ENCODE measurements at regions not wholly inside any gene's neighbourhood (a gene's known extent, or its start where the extent isn't known, plus 50 kb on each side); places are given as distances from the start of the nearest gene placed in this dataset.
"Not testable (repeated sequence)": the region's sequence is repeated elsewhere in the genome, so short reads cannot be mapped to it uniquely, and the experiment has no call there.

DNA sequence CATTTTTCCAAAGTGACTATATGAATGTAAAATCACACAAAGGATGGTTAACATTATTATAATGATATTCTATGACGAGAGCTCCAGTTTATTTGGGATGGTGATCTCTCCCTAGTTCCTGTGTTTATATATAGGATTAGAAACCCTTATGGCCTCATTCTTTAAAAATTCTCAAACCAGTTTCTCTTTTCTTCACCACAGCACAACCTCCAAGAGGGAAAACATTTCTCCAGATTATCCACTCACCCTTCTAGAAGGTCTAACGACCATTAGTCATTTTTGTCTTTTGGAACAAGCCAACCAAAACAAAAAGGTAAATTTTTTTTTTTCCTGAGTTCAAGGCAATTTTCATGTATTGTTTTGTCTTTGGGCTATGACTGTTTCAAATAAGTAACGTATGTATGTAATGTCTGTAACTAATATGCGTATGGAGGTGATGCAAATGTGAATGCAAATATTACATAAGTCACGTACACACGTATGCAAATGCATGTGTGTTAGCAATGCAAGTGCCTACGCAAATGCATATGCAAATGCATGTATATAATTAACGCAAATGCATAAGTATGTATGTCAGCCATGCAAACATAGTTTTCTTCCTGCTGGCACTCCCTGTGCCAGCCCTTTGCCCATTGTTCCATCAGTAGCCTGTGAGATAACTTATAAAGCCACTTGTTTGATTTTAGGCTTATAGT, 72.5 kb upstream of the MORC3 start:
- DNase-seq: no peak

DNA sequence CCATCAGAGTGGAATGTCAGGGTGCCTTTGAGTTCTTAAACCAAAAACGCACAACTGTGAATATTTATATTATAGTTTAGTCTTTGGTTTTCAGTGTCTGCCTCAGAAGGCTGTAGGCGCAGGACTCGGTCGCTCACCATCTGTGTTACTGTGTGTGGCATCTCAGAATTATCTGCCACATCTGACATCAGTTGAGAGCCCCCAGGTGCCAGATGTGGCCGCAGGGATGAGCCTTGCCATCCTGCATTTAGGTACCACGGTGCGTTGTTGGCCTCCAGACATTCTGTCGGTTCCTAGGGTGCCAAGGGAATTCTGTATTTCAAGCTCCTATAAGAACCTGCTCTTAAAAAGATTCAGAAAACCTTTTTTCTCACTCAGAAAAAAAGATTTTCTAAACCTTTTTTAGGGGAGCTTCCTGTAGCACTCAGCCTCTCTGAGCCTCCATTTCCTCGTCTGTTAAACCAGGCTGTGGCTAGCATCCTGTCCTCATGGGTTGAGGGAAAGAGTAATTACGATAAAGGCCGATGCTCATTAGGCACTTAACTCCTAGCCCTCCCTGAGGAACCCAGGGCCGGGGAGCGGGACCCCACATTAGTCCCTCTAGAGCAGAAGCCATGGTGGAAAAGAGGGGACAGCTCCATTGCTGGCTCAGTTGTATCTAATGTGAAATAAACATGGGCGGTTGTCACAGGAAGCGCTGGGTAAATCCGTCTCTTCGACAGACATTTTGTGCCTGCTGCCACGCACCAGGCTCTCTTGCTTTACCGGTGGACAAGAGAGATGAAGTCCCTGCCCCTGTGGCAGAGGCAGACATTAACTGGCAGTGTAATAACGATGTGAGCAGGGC, 70.2 kb upstream of the MORC3 start:
- no peak for DNase-seq

DNA sequence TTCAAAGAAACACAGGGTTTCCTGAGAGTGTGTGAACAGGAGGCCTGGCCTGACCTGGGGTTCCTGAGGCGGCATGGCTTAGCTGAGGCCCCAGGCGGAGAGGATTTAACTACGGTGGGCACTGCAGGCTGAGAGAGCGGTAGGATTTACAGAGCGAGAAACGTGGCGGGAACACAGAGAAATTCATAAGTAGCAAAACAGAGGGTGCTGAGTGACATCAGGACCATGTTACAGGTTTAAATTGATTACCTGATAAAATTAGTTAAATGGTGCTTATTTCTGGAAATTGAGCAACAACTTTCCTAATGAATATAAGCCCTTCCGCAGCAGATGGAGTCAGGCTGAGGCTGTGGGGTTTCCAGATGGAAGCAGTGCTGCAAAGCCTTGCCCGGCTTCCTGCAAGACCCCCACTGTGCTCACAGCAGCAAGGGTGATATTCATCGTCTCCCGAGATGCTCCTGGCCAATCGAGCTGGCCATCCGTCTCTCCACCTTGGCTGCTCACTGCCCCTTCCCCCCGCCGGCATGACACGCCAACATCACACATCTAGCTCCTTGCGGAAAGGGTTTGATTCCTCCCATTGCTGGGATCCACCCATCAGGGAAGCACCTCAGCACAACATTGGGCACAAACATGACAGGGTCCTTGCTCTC, 69.4 kb upstream of the MORC3 start:
- no peak for DNase-seq

DNA sequence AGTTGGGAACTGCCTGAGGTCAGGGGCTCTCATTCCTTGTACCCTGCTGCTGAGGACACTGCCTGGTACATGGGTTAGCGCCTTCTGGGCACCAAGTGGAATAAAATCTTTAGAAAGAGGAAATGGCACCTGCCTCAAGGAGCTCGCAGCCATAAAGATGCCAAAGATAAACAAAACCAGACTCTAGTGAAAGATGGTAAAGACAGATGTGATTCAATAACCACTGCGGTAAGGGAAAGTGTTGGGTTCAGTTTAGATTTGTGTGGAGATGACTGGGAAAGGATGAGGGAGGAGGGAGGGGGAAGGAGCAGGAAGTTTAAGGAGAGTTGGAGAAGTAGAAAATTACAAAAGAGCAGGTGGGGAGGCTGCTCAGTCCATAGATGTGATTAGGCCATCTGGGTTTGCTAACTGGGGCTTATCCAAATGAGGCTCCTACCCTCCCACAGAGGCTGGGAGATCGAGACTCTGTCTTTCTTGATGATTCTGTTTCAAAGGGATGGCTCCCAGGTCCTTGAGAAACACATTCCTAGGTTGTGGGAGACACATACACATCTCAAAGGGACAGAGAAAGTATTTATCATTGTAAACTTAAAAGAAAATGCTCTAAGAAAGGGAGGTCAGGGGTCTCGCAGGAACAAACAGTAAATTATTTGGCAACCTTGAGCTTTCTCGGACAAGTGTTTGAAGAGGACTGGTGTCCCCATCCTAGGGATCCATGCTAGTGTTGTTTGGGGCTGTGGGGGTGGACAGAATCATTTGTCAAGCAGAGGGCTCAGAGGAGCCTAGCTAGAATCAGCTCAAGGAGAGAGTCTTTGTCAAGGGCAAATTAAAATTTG, 65.7 kb upstream of the MORC3 start:
- no peak for DNase-seq

DNA sequence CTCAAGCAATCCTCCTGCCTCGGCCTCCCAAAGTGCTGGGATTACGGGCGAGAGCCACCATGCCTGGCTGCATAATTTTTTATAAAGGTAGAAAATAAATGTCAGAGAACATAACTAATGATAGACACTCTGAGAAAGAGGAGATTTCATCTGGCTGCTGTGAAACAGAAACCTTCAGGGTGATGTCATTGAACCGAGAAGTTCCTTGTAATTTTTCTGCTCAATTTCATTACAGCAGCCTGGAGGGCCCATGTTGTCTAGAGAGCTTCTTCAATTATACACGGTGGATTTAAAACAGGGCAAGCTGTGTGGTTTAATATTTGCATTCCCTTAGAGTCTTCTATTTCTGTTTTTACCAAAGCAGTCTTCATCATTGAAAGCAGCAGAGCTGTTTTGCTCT, 64.3 kb upstream of the MORC3 start:
- DNase-seq: peak in 1 of 2 donors; percentile 14

DNA sequence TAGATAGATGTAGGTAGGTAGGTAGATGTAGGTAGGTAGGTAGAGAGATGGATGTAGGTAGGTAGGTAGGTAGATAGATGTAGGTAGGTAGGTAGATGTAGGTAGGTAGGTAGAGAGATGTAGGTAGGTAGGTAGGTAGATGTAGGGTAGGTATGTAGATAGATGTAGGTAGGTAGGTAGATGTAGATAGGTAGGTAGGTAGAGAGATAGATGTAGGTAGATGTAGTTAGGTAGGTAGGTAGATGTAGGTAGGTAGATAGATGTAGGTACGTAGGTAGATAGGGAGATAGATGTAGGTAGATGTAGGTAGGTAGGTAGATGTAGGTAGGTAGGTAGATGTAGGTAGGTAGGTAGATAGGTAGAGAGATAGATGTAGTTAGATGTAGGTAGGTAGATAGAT, 62.3 kb upstream of the MORC3 start:
- no peak for DNase-seq

DNA sequence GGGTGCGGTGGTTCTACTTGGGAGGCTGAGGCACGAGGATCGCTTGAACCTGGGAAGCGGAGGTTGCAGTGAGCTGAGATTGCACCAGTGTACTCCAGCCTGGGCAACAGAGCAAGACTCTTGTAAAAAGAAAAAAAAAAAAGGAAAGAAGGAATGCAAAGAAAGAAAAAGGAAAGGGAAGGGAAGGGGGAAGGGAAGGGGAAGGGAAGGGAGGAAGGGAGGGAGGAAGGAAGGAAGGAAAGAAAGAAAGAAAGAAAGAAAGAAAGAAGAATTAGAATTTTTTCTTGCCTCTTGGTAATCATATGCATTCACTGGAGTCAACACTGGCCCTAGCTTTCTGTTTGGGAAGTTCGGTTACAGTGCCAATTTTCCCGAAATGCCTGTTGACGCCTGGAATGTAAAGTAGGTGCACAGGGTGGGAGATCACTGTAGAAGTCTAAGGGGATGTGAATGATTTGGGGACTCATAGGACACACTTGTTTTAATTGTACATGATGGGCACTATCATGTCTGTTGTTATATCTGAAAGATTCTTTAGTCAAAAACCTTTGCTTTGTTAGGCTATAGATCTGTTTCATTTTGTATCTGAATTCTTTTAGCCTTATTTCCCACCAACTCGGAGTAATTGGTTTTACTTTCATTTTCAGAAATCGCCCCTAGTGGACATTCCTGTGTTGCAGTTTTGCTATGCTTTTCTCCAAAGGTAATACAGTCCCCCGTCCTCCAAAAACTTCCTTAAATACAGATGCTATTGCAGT, 59.8 kb upstream of the MORC3 start:
- peak; percentile 44 to 78 for DNase-seq

DNA sequence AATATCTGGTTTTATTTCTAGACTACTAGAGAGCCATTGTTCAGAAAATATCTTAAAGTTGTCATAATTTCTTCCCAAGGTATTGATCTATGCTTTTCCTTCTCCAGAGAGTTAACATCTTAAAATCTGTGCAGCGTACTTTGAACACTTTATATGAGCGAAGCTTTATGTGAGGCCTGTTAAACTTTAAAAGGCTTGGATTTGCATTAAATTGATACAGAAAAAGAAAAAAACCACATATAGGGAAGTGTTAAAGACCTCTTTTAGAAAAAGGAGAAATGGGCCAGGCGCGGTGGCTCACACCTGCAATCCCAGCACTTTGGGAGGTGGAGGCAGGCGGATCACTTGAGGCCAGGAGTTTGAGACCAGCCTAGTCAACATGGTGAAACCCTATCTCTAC, 59.2 kb upstream of the MORC3 start:
- peak in 1 of 2 donors; percentile 15 for DNase-seq

DNA sequence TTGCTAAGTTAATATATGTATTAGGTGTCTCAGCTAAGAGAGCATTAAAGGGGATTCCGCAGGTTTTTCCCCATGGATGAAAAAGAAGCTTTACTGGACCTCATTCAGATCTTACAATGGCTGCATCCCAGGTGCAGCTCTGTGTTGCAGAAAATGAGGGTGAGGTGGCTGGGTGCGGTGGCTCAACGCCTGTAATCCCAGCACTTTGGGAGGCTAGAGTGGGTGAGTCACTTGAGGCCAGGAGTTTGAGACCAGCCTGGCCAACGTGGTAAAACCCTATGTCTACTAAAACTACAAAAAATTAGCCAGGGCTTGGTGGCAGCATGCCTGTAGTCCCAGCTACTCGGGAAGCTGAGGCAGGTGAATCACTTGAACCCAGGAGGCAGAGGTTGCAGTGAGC, 58.5 kb upstream of the MORC3 start:
- DNase-seq: no peak

DNA sequence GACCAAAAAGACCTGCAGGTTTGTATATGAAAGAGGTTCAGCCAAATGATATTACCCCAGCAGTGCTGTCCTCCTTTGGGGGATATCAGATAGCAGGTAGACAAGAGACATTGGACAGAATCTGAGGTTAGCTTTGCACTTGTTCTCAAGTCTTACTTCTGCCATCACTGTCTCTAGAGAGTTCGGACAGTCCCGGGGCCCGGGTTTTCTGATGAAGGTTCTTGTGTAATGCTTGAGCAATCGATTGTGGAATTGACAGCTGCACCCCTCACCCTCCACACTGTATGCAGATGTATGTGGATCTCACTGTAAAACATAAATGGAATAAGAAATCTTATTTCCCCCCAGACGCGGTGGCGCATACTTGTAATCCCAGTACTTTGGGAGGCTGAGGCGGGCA, 56.2 kb upstream of the MORC3 start:
- DNase-seq: no peak

DNA sequence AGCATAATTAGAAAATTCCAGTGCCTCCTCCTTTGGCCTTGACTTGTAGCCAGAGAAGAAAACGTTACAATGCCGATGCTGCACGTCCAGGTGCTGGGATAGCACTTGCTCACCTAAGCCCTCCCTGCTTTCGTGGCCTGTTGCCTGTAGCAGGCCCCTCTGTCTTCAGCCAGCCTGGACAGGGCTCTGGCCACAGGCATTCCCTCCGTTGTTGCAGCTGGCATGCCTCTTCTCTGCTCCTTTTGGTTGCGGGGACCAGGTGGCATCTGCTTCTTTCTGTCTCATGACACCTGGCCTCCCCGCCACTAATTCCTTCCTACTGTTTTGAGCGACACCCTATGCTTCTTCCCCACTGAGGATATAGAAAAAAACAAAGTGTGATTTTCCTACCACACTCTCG, 54.6 kb upstream of the MORC3 start:
- no peak for DNase-seq

DNA sequence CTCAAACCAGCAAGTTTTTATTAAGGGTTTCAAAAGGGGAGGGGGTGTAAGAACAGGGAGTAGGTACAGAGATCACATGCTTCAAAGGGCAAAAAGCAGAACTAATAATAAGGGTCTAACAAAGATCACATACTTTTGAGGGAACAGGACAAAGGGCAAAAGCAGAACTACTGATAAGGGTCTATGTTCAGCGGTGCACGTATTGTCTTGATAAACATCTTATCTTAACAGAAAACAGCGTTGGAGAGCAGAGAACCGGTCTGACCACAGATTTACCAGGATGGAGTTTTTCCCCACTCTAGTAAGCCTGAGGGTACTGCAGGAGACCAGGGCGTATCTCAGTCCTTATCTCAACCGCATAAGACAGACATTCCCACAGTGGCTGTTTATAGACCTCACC, 52.2 kb upstream of the MORC3 start:
- not testable (repeated sequence) for DNase-seq

DNA sequence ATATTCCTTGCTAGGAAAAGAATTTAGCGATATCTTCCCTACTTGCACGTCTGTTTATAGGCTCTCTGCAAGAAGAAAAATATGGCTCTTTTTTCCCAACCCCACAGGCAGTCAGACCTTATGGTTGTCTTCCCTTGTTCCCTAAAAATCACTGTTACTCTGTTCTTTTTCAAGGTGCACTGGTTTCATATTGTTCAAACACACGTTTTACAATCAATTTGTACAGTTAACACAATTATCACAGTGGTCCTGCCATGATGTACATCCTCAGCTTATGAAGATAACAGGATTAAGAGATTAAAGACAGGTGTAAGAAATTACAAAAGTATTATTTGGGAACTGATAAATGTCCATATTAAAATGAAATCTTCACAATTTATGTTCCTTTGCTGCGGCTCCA, 51.7 kb upstream of the MORC3 start:
- DNase-seq: not testable (repeated sequence)

Data from CD4-positive, alpha-beta T cell treated with Interleukin-4 for 1 hour (primary cell).